H9 (cell line): ENCODE measurements at regions not wholly inside any gene's neighbourhood (a gene's known extent, or its start where the extent isn't known, plus 50 kb on each side); places are given as distances from the start of the nearest gene placed in this dataset.

Source experiments
- DNase-seq: peaks from one replicate; pipeline ENCODE4 v3.0.0-alpha.2; 2017
- H2AFZ ChIP-seq: one replicate; pipeline ENCODE4 v1.6.1; 2013; ENCODE audit warnings: mild to moderate bottlenecking, low read length, control low read depth, moderate library complexity
- H2AK5ac ChIP-seq: 2 replicates; pipeline ENCODE4 v1.6.1; 2013; ENCODE audit warnings: low read length, control low read depth, mixed read lengths; ENCODE audit not compliant: insufficient read length
- H2BK120ac ChIP-seq: one replicate; pipeline ENCODE4 v1.6.1; 2013; ENCODE audit warnings: low read depth, mild to moderate bottlenecking, low read length, control low read depth, inconsistent platforms; ENCODE audit not compliant: poor library complexity, severe bottlenecking
- H2BK12ac ChIP-seq: 2 replicates; pipeline ENCODE4 v1.6.1; 2013; ENCODE audit warnings: low read length, control low read depth, mixed read lengths, low read depth; ENCODE audit not compliant: insufficient read length
- H2BK15ac ChIP-seq: 2 replicates; pipeline ENCODE4 v1.6.1; 2013; ENCODE audit warnings: low read depth, low read length, control low read depth
- H2BK20ac ChIP-seq: one replicate; pipeline ENCODE4 v1.6.1; 2013; ENCODE audit warnings: low read depth, mild to moderate bottlenecking, low read length, control low read depth, inconsistent platforms; ENCODE audit not compliant: poor library complexity, severe bottlenecking
- H2BK5ac ChIP-seq: 2 replicates; pipeline ENCODE4 v1.6.1; 2013; ENCODE audit warnings: low read length, control low read depth, mixed read lengths; ENCODE audit not compliant: insufficient read length
- H3K14ac ChIP-seq: 2 replicates; pipeline ENCODE4 v1.6.1; 2013; ENCODE audit warnings: low read length, control low read depth; ENCODE audit not compliant: insufficient read depth
- H3K18ac ChIP-seq: 2 replicates; pipeline ENCODE4 v1.6.1; 2013; ENCODE audit warnings: low read depth, mild to moderate bottlenecking, mixed read lengths, low read length, control low read depth; ENCODE audit not compliant: insufficient read length
- H3K23ac ChIP-seq: 2 replicates; pipeline ENCODE4 v1.6.1; 2013; ENCODE audit warnings: low read length, control low read depth, mixed read lengths, low read depth; ENCODE audit not compliant: insufficient read length
- H3K23me2 ChIP-seq: 2 replicates; pipeline ENCODE4 v1.6.1; 2013; ENCODE audit warnings: low read depth, mild to moderate bottlenecking, mixed read lengths, low read length, control low read depth; ENCODE audit not compliant: insufficient read length, poor library complexity, severe bottlenecking
- H3K27ac ChIP-seq: 2 replicates; pipeline ENCODE4 v1.5.1; 2013; ENCODE audit warnings: low read length, control low read depth, mixed read lengths, low read depth; ENCODE audit not compliant: insufficient read length
- H3K27me3 ChIP-seq: 2 replicates; pipeline ENCODE4 v1.6.1; 2013; ENCODE audit warnings: low read length, control low read depth, inconsistent platforms; ENCODE audit not compliant: insufficient read depth
- H3K4ac ChIP-seq: 2 replicates; pipeline ENCODE4 v1.6.1; 2013; ENCODE audit warnings: low read depth, mild to moderate bottlenecking, control low read depth, inconsistent platforms, low read length, moderate library complexity
- H3K4me1 ChIP-seq: 2 replicates; pipeline ENCODE4 v1.6.1; 2013; ENCODE audit warnings: low read length, control low read depth, inconsistent platforms; ENCODE audit not compliant: insufficient read depth
- H3K4me2 ChIP-seq: 2 replicates; pipeline ENCODE4 v1.6.1; 2013; ENCODE audit warnings: low read length, control low read depth, mixed read lengths; ENCODE audit not compliant: insufficient read length, insufficient read depth
- H3K56ac ChIP-seq: 2 replicates; pipeline ENCODE4 v1.6.1; 2013; ENCODE audit warnings: low read depth, mild to moderate bottlenecking, mixed read lengths, low read length, control low read depth; ENCODE audit not compliant: insufficient read length
- H3K79me1 ChIP-seq: 2 replicates; pipeline ENCODE4 v1.6.1; 2013; ENCODE audit warnings: low read depth, mild to moderate bottlenecking, moderate library complexity, low read length, control low read depth, inconsistent platforms; ENCODE audit not compliant: insufficient read depth, poor library complexity, severe bottlenecking
- H3K79me2 ChIP-seq: 2 replicates; pipeline ENCODE4 v1.6.1; 2013; ENCODE audit warnings: low read length, control low read depth, inconsistent platforms; ENCODE audit not compliant: insufficient read depth
- H3K9ac ChIP-seq: 2 replicates; pipeline ENCODE4 v1.6.1; 2013; ENCODE audit warnings: low read length, control low read depth, mixed read lengths; ENCODE audit not compliant: insufficient read length; ENCODE audit errors: extremely low read depth
- H3K9me3 ChIP-seq: one replicate; pipeline ENCODE4 v1.6.1; 2013; ENCODE audit warnings: low read depth, low read length, inconsistent platforms; ENCODE audit not compliant: control insufficient read depth
- H3T11ph ChIP-seq: one replicate; pipeline ENCODE4 v1.6.1; 2013; ENCODE audit warnings: mild to moderate bottlenecking, low read length, control low read depth, inconsistent platforms
- H4K20me1 ChIP-seq: one replicate; pipeline ENCODE4 v1.6.1; 2013; ENCODE audit not compliant: control insufficient read depth, insufficient read length, insufficient read depth
- H4K5ac ChIP-seq: 2 replicates; pipeline ENCODE4 v1.6.1; 2013; ENCODE audit warnings: low read depth, mild to moderate bottlenecking, mixed read lengths, low read length, control low read depth; ENCODE audit not compliant: insufficient read length
- H4K8ac ChIP-seq: replicated peaks from 2 replicates; pipeline ENCODE4 v1.6.1; 2013; ENCODE audit warnings: low read length, control low read depth, mixed read lengths, low read depth; ENCODE audit not compliant: insufficient read length
- H4K91ac ChIP-seq: 2 replicates; pipeline ENCODE4 v1.6.1; 2013; ENCODE audit warnings: low read depth, mild to moderate bottlenecking, moderate library complexity, mixed read lengths, low read length, control low read depth; ENCODE audit not compliant: insufficient read length
- H3K27ac Mint-ChIP-seq, 3 experiments: 2 replicates in 2 of 3; 3 replicates in 1 of 3; pipeline ENCODE4 v1.8.0; 2020 to 2021; ENCODE audit warnings: mixed read lengths in 3 of 3, mild to moderate bottlenecking in 1 of 3, moderate library complexity in 1 of 3
- H3K27me3 Mint-ChIP-seq: 2 replicates; pipeline ENCODE4 v1.8.0; 2021; ENCODE audit warnings: low read depth, mild to moderate bottlenecking, moderate library complexity, mixed read lengths
- H3K36me3 Mint-ChIP-seq, 3 experiments: 2 replicates in 2 of 3; 3 replicates in 1 of 3; pipeline ENCODE4 v1.8.0; 2020 to 2021; ENCODE audit warnings: low read depth in 3 of 3, mixed read lengths in 3 of 3; ENCODE audit not compliant: insufficient read depth in 1 of 3
- H3K4me1 Mint-ChIP-seq, 2 experiments: 2 replicates each; pipeline ENCODE4 v1.8.0; 2020; ENCODE audit warnings: mixed read lengths in 2 of 2
- H3K4me3 Mint-ChIP-seq, 2 experiments: 2 replicates in 1 of 2; 3 replicates in 1 of 2; pipeline ENCODE4 v1.8.0; 2020 to 2021; ENCODE audit warnings: mild to moderate bottlenecking in 2 of 2, mixed read lengths in 2 of 2, moderate library complexity in 1 of 2
- H3K9me3 Mint-ChIP-seq, 2 experiments: 2 replicates in 1 of 2; 3 replicates in 1 of 2; pipeline ENCODE4 v1.8.0; 2020; ENCODE audit warnings: mild to moderate bottlenecking in 2 of 2, mixed read lengths in 2 of 2, moderate library complexity in 1 of 2
- WGBS: extraction: QIAGEN DNeasy Blood & Tissue Kit; methylation state at CpG from one replicate; pipeline ENCODE4 v1.1.7; 2013; ENCODE audit warnings: missing lambda C conversion rate, low lambda C conversion rate, mixed read lengths; ENCODE audit not compliant: insufficient read length; ENCODE audit errors: extremely low coverage; 5-methylcytosine and 5-hydroxymethylcytosine counted together
- TF ChIP-seq, protein P1 (sequence below): fragments of 200-600 bp; sonication (generic); conservative IDR thresholded peaks from 3 replicates; pipeline ENCODE4 v1.8.0; 2021; ENCODE audit warnings: antibody characterized with exemption, mild to moderate bottlenecking

DNA sequence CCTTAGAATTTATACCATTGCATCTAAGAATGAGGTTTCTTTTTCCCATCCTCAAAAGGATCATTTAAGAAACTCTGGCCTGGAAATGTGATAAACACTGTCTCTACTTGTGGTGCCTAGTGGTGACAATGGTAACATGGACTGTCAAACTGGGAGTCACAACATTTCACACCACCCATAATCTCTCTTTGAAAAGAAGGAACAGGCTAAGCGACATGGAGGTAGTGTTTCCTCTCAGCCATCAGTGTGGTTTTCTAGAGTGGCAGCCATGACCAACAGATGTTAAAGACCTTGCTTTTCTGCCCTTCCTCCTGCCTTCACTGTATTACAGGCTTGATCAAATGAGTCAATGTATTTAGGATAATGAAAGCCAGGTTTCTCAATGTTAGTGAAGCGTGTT lies 283.1 kb upstream of the STAC start:
- no peaks in the 10 kb centered on the region for H3K27me3 ChIP-seq
- H3K4me2 ChIP-seq, result no peak overlapping the region
- Mint-ChIP-seq H3K4me3 (no peak overlapping the region), H3K27ac (no peak overlapping the region), H3K27me3 (no peaks in the 10 kb centered on the region), H3K9me3 (no peaks in the 10 kb centered on the region), H3K4me1 (peaks cover 0 to 2% of the 10 kb centered on the region in 2 experiments; a peak in 1 of 4 replicates), H3K36me3 (no peaks in the 10 kb centered on the region)
- H3K79me2 ChIP-seq, result no peaks in the 10 kb centered on the region
- no peak overlapping the region for H4K8ac ChIP-seq
- H2AK5ac ChIP-seq, result no peak overlapping the region
- H4K91ac ChIP-seq, result no peak overlapping the region
- no peak overlapping the region for H3K27ac ChIP-seq
- WGBS, result no CpG with 5 or more reads among the region's 2 CpGs
- no peak overlapping the region for H2BK120ac ChIP-seq
- no peak overlapping the region for H2BK20ac ChIP-seq
- no peak overlapping the region for H3K56ac ChIP-seq
- H3K18ac ChIP-seq, result no peak overlapping the region
- no peak overlapping the region for H2AFZ ChIP-seq
- no peaks in the 10 kb centered on the region for H3K4me1 ChIP-seq
- H3K14ac ChIP-seq, result no peak overlapping the region
- TF ChIP-seq, protein P1, sequence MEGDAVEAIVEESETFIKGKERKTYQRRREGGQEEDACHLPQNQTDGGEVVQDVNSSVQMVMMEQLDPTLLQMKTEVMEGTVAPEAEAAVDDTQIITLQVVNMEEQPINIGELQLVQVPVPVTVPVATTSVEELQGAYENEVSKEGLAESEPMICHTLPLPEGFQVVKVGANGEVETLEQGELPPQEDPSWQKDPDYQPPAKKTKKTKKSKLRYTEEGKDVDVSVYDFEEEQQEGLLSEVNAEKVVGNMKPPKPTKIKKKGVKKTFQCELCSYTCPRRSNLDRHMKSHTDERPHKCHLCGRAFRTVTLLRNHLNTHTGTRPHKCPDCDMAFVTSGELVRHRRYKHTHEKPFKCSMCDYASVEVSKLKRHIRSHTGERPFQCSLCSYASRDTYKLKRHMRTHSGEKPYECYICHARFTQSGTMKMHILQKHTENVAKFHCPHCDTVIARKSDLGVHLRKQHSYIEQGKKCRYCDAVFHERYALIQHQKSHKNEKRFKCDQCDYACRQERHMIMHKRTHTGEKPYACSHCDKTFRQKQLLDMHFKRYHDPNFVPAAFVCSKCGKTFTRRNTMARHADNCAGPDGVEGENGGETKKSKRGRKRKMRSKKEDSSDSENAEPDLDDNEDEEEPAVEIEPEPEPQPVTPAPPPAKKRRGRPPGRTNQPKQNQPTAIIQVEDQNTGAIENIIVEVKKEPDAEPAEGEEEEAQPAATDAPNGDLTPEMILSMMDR, result no peak
- H3K9ac ChIP-seq, result no peak overlapping the region
- H3K23ac ChIP-seq, result no peak overlapping the region
- no peak overlapping the region for H4K5ac ChIP-seq
- H2BK12ac ChIP-seq, result no peak overlapping the region
- DNase-seq, result no peak
- H3T11ph ChIP-seq, result no peak overlapping the region
- H2BK15ac ChIP-seq, result no peak overlapping the region
- H4K20me1 ChIP-seq, result no peaks in the 10 kb centered on the region
- H3K23me2 ChIP-seq, result no peaks in the 10 kb centered on the region
- H3K4ac ChIP-seq, result no peak overlapping the region
- H3K79me1 ChIP-seq, result no peaks in the 10 kb centered on the region
- no peak overlapping the region for H2BK5ac ChIP-seq
- no peaks in the 10 kb centered on the region for H3K9me3 ChIP-seq
